ENCODE measurements at regions not wholly inside any gene's neighbourhood (a gene's known extent, or its start where the extent isn't known, plus 50 kb on each side); places are given as distances from the start of the nearest gene placed in this dataset.
"Not testable (repeated sequence)": the region's sequence is repeated elsewhere in the genome, so short reads cannot be mapped to it uniquely, and the experiment has no call there.

DNA sequence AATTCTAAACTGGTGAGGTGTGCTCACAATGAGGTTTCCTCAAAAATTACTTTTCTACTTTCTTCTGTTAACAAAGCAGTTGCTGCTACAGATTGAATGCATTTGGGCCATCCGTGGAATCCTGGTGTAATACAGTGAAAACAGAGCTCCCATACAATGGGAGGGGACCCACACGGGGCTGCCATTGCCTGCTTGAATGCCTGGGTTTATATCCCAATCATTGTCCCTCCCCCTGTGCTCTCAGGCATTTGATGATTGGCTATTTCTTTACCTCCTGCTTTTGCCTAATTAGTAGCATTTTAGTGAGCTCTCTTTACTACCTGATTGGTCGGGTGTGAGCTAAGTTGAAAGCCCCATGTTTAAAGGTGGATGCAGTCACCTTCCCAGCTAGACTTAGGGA is 52.9 kb upstream of the CSF1 start:
- DNase-seq (ENCODE audit: low read depth) = not testable (repeated sequence)

- DNase-seq (ENCODE audit: low read depth) = not testable (repeated sequence)
Observed at GRCh38 chr1:109855986-109856385, 54.7 kb upstream of the CSF1 start.

- DNase-seq (ENCODE audit: low read depth) = not testable (repeated sequence)
Observed at GRCh38 chr1:109853972-109854371, 56.7 kb upstream of the CSF1 start.

GRCh38 chr1:109852221-109853015 is 58.2 kb upstream of the CSF1 start:
- DNase-seq (ENCODE audit: low read depth) = peak; percentile 50

- DNase-seq (ENCODE audit: low read depth) = peak; percentile 72
Observed at GRCh38 chr1:109850827-109851226, 59.8 kb upstream of the CSF1 start.

GRCh38 chr1:109850194-109850593 is 60.5 kb upstream of the CSF1 start:
- DNase-seq (ENCODE audit: low read depth) = peak; percentile 10

DNA sequence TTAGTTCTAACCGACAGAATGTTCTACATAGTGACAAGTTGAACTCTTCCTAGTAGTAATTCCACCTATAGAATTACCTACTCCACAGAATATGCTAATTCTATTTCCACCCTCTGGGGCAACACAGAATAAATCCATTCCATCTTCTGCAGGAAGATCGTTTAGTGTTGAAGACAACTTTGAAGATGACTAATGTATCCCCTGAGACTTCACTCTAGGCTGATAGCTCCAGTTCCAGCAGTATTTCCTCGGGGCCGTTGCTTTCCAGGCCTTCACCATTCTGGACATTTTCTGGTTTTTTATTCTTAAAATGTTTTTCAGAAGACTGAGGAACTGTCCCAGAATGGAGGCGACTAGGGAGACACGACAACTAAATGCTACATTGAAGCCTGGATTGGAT is 61.0 kb upstream of the CSF1 start:
- DNase-seq (ENCODE audit: low read depth) = no peak

DNA sequence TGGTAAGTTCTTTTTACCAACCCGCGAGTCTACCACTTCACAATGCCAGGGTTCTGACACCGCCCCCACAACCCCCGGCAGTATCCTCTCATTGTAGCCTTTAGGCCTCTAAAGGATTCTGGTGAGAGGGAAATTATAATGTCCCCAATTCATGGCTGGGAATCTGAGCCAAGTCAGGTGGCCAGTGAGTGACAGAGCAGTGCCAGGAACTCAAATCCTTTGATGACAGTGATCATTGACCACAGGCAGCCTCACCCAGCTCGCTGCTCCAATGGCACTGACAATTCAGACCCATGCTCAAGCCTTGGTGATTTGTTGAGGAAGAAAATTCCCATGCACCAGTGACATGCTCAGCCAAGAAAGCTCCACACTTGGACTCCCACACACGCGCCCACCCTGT is 63.4 kb upstream of the CSF1 start:
- no peak for DNase-seq (ENCODE audit: low read depth)

DNA sequence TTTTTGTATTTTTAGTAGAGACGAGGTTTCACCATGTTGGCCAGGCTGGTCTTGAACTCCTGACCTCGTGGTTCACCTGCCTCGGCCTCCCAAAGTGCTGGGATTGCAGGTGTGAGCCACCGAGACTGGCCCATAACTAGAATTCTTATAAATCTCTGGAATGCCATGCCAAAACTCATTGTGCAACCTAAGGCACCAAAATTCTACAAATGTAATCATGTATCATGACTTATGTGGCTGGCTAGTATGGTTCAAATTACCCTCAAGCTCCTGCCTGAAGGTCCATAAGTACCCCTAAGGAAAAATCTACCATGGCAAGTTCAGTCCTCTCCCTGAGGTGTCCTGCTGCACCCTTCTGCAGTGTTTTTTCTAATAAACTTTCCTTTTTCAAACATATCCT is 63.8 kb upstream of the CSF1 start:
- DNase-seq (ENCODE audit: low read depth) = no peak

GRCh38 chr1:109846162-109846561 is 64.5 kb upstream of the CSF1 start:
- no peak for DNase-seq (ENCODE audit: low read depth)

DNA sequence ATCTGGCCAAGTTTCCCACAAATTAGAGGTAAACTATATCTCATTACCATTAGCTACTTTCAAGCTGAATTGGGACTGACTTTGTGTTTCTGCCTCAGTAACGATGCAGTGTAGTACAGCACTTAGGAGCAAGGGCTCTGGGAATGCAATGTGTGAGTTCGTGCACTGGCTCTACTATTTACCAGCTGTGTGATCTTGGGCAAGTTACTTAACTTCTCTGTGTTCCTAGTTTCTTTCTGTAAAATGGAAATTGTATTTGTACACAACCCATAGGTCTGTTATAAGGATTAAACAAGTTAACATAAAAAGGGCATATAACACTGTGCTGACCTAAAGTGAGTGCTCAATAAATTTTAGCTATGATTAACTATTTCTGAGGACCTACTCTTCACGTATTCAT is 65.0 kb upstream of the CSF1 start:
- DNase-seq (ENCODE audit: low read depth) = no peak

GRCh38 chr1:109844609-109845008 is 66.0 kb upstream of the CSF1 start:
- no peak for DNase-seq (ENCODE audit: low read depth)

GRCh38 chr1:109840011-109840629 is 70.5 kb upstream of the CSF1 start:
- no peak for DNase-seq (ENCODE audit: low read depth)

GRCh38 chr1:109839276-109839675 is 71.4 kb upstream of the CSF1 start:
- DNase-seq (ENCODE audit: low read depth) = peak; percentile 78

DNA sequence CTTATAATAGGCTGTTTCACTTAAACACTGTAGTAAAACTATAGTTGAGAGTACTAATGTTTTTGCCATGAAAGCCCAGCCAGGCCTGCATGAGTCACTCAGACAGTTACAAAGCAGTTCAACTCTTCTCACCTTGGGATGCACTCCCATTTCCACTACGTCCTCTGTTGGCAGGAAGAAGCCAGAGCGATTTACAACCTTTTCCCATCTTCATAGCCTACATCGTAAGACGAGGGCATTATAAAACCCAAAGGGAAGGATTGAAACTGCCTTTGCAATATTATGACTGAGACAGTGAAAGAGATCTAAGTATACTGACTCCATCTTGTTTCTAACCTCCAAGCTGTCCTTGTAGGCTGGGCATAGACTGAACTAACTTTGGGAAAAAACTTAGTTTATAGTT is 71.8 kb upstream of the CSF1 start:
- DNase-seq (ENCODE audit: low read depth) = peak; percentile 79

GRCh38 chr1:109837852-109838570 is 72.6 kb upstream of the CSF1 start:
- no peak for DNase-seq (ENCODE audit: low read depth)

DNA sequence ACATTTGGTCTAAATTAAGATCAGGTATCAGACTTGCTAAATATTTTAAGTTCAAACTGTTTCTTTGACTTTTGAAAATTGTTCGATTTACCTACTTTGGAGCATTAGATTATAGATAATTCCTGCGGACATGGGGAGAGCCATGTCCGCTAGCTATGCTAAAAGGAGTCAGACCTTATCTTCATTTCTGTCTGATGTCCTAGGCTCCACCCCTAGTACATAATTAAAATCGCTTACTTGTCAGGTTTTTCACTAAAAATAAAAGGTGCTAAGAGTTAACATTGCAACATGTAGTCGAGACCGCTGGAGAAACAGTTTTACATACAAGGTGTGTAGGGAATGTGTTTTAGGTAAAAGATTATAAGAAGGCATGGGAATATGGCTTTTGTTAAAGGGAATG is 71.9 kb upstream of the EPS8L3 start:
- DNase-seq (ENCODE audit: low read depth) = not testable (repeated sequence)

GRCh38 chr1:109834951-109835350 is 71.2 kb upstream of the EPS8L3 start:
- DNase-seq (ENCODE audit: low read depth) = no peak

DNA sequence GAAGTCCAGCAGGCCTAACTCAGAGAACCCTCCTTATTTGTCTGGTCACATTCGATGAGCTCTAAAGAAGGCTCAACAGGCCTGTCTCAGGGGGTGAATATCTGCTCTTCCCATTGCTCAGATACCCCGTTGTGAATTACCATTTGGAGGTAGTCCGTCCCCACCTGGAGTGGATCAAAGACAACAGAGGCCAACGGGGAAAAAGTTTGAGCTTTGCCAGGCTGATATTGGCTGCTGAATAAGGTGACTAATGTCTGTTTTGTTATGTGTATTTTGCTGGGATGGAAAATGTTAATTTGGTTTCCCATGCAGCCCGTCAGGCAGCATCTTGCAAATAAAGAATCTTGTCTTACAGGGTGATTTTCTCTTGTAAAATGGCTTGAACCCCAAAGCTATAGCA is 69.2 kb upstream of the EPS8L3 start:
- DNase-seq (ENCODE audit: low read depth) = no peak

GRCh38 chr1:109828756-109829505 is 65.2 kb upstream of the EPS8L3 start:
- DNase-seq (ENCODE audit: low read depth) = peak; percentile 57

DNA sequence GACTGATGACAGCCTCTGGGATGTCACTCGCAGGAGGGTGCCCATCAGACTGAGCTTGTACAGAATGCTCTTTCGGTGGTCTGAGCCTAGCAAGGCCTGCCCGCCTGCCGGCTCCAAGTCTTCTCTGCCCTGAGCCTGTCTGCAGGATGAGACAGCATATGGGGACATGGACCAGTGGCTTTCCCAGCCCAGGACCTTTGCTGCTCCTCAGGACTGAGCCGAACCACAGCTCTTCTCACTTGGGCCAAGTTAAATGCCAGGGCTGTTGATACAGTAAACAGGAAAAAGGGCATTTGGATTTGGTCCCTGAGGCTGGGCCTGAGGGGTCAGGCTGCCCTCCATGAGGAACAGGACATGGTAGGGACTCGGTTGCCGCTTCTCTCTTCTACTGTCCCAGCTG is 64.3 kb upstream of the EPS8L3 start:
- no peak for DNase-seq (ENCODE audit: low read depth)

- DNase-seq (ENCODE audit: low read depth) = peak; percentile 64
Observed at GRCh38 chr1:109827466-109827865, 63.7 kb upstream of the EPS8L3 start.
